GM21529 (cell line): ENCODE measurements at regions not wholly inside any gene's neighbourhood (a gene's known extent, or its start where the extent isn't known, plus 50 kb on each side); places are given as distances from the start of the nearest gene placed in this dataset.
A peak's percentile ranks its signal among the peaks of the same experiment; 100 is the strongest.
"Not testable (repeated sequence)": the region's sequence is repeated elsewhere in the genome, so short reads cannot be mapped to it uniquely, and the experiment has no call there.

Experiments
- ATAC-seq: cut with Tn5 transposase; IDR thresholded peaks from one replicate; pipeline ENCODE4 v1.9.1; 2021; ENCODE audit not compliant: unreplicated experiment

DNA sequence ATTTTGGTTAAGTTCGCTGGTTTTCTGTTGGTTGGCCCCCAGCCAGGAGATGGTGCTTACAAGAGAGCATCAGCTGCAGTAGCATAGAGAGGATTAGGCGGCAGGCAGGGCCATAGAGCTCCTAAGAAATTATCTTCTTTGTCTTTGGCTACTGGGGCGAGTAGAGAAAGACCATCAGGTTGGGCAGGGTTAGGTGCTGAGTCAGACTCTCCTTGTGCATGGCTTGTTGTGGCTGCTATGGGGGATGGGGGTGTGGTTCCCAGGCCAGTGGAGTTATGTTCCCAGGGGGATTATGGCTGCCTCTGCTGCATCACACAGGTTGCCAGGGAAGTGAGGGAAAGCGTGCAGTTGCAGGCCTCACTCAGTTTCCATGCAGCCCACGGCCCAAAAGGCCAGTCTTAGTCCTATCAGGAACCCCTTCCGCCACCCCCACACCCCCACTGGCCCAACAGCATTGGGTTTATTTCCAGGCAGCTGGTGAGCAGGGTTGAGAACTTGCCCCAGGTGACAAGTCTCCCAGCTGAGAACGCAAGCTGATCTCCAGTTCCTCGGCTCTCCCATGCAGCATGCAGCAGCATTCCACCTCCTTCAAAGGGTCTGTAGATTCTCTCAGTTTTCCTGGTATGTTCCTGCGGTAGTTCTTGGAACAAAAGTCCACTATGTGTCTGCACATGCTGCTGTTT lies 243.7 kb downstream of the UTRN start:
- ATAC-seq: no peak

DNA sequence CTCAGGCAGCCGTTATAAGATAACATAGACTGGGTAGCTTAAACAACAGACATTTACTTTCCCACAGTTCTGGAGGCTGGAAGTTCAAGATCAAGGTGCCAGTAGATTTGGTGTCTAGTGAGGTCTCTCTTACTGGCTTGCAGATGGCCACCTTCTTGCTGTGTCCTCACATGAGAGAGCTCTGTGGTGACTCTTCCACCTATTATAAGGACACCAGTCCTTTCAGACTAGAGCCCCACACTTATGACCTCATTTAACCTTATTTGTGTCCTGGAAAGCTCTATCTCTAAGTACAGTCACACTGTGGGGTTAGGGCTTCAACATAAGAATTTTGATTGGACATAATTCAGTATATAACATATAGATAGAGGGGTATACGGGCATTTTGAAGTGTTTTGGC lies 245.0 kb downstream of the UTRN start:
- no peak for ATAC-seq

DNA sequence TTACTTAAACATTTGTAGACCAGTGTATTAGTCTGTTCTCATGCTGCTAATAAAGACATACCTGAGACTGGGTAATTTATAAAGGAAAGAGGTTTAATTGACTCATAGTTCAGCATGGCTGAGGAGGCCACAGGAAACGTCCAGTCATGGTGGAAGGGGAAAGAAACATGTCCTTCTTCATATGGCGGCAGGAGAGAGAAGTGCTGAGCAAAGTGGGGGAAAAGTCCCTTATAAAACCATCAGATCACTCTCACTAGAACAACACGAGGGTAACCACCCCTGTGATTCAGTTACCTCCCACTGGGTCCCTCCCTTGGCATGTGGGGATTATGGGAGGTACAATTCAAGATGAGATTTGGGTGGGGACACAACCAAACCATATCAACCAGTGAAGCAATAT lies 247.1 kb downstream of the UTRN start:
- not testable (repeated sequence) for ATAC-seq

DNA sequence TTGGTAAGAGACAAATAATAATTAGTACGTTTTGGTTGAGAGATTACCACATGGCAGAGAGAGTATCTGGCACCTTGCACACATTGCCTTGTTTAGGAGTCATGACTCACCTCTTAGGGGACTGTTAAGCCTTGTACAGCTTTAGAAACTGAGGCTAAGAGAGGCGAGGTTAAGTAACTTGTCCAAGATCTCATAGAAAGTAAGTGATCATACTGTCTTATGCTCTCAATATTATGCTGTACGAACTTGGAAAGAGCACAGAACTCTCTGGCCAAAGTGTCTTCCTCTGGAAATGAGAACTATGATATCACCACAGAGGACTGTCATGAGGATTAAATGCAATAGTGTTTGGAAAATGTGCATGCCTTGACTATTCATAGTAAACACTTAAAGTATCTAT lies 249.0 kb downstream of the UTRN start:
- ATAC-seq: no peak

DNA sequence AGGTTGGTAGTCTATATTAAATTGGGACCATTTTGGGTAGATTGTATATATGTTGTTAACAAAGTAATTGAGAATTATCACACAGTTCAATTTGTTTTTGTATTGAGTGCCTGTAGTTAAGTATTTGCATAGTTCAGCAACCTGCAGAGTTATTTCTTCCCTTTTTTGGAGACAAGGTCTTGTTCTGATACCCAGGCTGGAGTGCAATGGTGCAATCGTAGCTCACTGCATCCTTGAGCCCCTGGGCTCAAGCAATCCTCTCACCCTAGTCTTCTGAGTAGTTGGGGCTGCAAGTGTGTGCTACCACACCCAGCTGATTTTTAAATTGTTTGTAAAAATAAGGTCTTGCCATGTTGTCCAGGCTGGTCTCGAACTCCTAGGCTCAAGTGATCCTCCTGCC lies 250.5 kb downstream of the UTRN start:
- ATAC-seq: no peak

DNA sequence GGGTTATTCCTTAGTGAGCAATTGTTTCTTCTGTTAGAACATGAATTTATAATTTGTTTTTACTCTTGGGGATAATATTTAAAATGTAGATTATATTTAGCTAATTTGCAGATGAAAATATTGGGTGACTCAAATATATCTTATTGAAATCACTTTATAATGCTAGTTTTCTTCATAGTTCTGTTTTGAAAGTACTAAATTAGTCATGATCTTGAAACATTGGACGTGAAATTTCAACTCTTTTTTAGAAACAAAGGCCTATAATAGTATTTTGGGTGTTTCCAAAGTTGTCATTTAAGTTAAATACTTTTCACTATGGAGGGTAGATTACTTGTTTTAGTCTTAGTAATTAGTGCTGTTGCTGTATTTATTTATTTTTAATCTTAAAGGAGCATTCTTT lies 250.9 kb downstream of the UTRN start:
- no peak for ATAC-seq

DNA sequence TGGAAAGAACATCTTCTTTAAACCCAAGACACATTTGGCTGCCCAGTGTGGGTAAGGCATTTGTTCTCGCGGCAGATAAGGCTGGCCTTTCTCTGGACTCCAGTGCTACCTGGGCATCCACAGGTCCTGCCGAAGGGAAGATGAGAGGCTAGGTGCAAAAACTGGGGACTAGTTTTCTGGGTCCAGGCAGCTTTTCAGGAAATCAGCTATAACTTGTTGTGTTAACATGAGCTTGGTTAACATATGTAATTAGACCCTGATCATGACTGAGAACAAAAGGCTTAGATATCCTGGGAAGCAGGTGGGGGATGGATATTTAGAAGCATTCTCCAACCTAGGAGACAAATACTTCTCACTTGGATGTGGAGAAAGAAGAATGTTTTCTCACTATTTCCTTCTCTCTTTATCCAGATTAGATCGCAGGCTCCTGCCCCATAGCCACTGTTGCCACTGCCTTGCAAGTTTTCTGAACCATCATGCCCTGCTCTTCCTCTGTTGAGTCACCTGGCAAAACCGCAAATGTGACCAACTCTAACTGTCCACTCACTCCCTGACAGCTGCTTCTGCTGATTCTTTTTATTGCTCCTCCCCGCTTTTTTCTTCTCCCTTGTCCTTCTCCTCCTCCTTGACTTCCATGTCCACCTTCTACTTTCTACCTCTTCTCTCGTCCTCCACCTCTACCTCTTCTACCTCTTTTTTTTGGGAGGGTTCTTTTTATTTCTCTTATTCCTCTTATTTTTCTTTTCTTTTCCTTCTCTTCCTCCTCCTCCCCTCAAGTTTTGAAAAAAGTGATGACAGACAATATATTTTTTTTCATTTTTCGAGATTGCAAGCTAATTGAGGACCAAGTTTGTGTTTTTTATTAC lies 258.1 kb downstream of the UTRN start:
- ATAC-seq: no peak

DNA sequence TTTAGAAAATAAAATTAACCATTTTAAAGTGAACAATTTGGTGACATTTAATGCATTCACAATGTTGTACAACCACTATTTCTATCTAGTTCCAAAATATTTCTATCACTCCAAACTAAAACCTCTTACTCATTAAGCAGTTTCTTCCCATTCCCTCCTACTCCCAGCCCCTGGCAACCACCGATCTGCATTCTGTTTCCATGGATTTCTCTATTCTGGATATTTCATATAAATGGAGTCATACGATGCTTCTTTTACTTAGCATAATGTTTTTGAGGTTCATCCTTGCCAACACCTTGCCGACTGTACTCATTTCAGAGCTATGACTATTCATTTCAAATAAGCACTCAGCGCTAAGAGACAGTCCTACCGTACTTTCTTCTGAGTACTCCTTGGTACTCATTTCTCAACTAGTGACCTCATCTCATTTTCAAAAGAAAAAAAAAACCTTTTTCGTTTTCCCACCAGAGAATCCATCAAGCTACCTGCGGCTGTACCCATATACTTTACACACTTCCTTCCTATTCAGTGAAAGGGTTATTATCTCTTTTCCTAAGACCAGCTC lies 259.2 kb downstream of the UTRN start:
- ATAC-seq: peak; percentile 85

DNA sequence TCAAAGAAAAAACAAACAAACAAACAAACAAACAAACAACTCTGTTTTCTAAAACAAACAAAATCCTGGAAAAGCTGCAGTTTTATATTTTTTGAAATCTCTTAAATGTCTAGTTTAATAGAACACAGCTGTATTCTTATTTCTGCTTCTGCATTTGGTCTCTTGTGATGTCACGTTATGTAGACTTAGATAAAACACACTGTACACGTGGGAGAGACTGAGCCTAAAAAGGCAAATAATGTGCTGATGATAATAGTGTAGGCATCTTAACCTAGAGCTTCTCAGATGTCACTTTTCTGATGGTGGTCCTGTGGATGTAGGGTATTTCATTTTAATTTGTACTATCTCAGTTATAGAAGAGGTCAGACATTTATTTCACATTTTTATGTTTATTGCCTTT lies 261.7 kb downstream of the UTRN start:
- ATAC-seq: no peak

DNA sequence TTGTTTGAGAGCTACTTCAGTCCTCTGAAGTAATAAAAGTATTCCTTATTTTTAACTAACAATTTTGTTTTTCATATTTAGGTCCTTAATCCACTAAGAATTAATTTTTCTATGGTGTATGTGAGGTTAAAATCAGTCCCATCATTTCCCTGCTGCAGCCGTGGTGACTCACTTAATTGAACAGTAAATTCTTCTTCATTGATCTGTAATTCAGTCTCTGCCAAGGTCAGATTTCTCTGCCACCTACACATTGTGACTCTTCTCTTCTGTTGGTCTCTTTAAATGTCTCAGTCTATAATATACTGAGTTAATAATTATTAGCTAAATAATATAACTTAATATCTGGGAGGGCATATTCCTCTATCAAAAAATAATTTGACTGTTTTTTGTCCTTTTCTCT lies 262.3 kb downstream of the UTRN start:
- ATAC-seq: no peak

DNA sequence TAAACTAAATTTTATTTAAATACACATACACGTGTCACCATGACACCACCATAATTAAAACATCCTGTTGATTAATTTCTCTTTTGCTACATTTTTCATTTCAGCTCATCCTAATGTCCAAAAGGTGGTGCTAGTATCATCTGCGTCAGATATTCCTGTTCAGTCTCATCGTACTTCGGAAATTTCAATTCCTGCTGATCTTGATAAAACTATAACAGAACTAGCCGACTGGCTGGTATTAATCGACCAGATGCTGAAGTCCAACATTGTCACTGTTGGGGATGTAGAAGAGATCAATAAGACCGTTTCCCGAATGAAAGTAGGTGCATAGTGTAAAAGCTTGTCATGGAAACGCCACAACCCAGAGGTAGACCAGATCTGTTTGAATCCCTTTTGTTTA lies 263.4 kb downstream of the UTRN start:
- ATAC-seq: no peak

DNA sequence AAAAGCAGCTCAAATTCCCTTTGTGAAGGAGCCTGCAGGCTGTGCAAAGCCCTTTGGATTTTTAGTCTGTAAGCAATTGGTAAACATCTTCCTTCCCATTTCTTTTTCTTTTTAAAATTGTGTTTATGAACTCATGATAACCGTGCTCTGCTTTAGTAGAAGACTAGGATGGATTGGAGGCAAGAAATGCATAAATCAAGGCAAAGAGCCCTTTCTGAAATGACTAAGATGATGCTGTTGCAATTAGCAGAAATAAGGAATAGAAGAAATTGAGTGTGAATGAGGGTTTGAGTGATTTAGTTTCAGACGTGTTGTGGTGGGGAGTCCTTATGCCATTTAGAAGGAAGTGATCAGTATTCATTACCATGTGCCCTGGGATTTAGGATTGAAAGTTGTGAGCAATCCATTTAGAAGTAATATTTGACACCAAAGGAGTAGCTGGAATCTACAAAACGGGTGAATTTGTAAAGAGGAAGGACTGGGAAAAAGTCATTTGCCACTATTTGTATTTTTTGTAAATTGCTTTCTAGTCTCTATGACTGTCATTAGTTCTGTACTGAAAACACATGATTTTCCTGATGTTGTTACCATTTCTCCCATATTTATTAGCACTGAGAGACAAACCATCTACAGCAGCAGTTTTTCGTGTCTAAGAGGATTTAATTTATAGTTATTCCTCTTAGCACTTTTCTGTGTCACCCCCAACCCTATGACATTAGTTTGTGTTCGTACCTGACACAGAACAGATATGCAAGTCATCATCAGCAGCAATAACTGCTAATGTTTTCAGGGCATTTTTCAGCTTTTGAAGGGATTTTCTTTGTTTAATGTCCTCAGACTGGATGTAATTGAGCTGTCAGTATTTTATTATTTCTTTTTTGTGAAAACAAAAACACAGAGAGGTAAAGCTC lies 265.0 kb downstream of the UTRN start:
- ATAC-seq: no peak

DNA sequence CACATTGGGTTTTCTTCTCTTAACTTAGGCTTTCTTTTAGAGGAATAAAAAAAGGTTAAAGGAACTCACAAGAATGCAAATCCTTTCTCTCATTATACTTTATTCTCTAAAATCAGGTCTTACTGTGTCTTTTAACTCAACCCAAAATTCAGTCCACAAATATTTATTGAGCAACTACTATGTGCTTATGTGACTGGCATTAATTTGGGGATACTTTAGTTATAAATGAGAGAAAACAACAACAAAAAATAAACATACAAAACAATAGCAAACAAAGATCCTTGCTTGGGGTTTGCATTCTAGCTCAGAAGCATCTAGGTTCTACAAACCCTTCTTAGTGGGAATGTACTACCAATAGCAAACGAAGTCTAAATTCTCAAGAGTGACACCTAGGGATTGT lies 266.2 kb downstream of the UTRN start:
- no peak for ATAC-seq

DNA sequence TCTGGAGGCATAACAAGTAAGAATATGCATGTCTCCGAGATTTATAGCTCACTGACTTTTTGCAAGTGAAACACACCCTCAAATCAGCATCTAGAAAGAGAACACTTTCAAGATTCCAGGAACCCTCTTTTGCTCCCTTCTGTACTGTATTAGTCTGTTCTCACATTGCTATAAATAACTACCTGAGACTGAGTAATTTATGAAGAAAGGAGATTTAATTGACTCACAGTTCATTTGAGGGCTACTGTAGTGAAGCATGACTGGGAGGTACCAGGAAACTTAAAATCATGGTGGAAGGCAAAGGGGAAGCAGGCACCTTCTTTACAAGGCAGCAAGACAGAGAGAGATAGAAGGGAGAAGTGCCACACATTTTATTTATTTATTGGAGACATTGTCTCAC lies 269.9 kb downstream of the UTRN start:
- ATAC-seq: no peak

DNA sequence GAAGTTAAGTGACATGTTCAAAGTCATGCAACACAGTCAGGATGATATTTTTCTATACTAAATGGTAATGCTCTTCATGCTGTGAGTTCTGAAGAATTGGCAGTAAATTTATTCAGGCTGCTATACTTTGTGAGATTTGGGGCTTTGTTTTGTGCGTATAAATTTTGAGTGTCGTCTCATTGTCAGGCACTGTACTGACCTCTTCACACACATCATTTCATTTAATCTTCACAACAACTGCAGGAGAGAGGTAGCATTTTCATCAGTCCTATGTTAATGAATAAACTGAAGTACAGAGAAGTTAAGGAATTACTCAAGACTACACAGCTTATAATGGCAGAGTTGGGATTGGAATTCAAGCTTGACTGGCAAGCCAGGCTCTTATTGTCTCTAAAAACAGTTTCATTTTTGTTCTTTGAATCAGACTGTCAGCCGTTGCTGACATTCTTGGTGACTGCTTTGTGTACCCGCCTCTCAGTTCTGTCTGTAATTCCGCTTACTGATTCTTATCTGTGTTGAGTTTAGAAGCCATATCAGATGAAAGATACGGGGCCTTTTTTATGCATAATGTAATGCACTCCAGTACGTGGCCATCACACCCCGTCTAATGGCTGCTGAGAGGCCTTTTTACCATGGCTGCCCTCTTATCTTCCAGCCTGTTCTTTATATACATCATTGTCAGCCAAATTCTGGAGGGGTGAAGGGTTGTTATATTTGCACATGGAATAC lies 274.9 kb downstream of the UTRN start:
- no peak for ATAC-seq

DNA sequence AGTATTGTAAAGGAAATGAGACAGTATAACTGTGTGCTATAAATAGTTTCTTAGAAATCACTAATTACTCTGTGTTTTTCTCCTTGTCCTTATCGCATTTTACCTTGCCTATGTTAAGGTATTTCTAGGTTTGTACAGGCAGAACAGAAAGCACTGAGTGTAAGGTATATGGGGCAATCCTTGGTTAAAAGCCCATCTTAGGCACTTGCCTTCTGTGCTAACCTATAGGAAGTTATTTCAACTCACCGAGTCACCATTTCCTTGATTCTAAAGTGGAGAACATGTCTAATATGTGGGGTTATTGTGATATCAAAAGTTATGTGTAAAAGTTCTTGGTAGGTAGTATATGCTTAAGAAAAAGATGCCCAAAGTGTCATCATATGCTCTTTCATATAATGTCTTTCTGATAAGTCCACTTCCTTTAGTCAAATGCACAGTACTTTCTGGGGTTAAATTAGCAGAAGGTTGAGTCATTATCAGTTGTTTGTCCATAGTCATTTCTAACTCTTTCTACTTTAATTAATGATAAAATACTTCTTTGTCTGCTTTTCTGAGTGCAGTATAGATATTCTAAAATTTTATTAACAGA lies 276.4 kb downstream of the UTRN start:
- no peak for ATAC-seq

DNA sequence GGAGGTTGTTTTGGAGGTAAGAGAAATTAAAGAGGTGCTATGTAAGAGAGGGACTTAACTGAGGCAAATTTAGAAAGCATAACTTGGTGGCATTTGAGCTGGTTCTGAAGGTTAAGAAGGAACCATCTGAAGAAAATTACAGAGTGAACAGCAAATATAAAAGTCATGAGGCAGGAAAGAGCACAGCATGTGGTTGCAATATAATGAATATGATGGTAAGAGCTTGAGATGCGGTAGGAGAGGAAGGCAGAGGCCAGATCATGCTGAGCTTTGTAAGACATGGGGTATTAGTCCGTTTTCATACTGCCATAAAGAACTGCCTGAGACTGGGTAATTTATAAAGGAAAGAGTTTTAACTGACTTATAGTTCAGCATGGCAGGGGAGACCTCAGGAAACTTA lies 279.1 kb downstream of the UTRN start:
- no peak for ATAC-seq

DNA sequence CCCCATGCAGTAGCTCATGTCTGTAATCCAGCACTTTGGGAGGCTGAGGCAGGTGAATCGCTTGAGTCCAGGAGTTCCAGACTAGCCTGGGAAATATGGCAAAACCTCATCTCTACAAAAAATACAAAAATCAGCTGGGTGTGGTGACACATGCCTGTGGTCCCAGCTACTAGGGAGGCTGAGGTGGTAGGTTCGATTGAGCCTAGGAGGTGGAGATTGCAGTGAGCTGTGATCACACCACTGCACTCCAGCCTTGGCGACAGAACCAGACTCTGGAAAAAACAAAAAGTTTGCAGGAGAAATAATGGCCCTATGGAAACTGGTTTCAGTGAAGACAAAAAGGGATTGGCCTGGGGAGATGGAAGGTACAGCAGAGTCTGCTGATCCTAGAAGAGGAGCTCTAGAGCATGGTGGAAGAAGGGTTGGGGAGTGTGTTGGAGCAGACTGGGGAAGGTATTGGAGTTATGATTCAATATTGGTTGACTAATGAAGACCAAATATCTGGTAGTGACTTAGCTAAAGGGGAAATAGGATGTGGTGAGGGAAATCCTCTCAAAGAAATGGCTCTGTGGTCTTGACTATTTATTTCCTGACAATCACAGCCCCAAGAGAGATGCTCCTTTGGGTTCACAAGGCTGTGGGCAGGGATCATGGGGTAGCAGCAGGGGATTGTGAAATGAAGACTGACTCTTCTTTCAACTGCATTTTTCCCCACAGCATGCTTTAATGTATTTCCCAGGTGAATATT lies 281.9 kb downstream of the UTRN start:
- no peak for ATAC-seq

DNA sequence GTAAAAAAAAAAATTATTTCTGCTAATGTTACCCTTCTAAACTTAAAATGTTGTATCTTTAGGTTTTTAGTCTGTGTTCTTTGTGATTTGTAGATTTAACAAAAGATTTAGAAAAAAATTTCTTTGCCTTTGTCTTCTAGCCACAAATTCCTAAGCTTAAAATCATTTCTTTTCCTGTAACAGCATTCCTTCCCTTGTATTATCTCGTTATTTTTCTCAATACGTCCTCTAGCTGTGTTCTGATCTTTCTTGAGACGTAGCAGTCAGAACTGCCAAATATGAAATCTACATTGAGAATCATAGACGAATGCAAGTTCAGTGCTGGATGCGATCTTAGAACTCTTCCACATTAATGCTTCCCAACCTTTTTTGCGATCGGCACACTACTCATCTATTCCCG lies 283.1 kb downstream of the UTRN start:
- ATAC-seq: no peak
